Omental fat pad (tissue), 3 donors: ENCODE measurements at regions not wholly inside any gene's neighbourhood (a gene's known extent, or its start where the extent isn't known, plus 50 kb on each side); places are given as distances from the start of the nearest gene placed in this dataset.
"Not testable (repeated sequence)": the region's sequence is repeated elsewhere in the genome, so short reads cannot be mapped to it uniquely, and the experiment has no call there.

Experiments used
- ATAC-seq: fragments of 150-250 bp; one replicate; pipeline ENCODE4 v1.9.1; 2016; ENCODE audit warnings: mild to moderate bottlenecking, moderate library complexity; ENCODE audit not compliant: low FRiP score
- DNase-seq: peaks from one replicate; pipeline ENCODE4 v3.0.0-alpha.2; 2019; ENCODE audit warnings: low spot score
- TF ChIP-seq, protein P1 (sequence below), 3 donors: fragments of 450-650 bp; IDR thresholded peaks; one replicate each; pipeline ENCODE4 v1.5.1; 2016 to 2017; ENCODE audit warnings: antibody characterized with exemption in 3 of 3, mild to moderate bottlenecking in 3 of 3, moderate library complexity in 2 of 3

DNA sequence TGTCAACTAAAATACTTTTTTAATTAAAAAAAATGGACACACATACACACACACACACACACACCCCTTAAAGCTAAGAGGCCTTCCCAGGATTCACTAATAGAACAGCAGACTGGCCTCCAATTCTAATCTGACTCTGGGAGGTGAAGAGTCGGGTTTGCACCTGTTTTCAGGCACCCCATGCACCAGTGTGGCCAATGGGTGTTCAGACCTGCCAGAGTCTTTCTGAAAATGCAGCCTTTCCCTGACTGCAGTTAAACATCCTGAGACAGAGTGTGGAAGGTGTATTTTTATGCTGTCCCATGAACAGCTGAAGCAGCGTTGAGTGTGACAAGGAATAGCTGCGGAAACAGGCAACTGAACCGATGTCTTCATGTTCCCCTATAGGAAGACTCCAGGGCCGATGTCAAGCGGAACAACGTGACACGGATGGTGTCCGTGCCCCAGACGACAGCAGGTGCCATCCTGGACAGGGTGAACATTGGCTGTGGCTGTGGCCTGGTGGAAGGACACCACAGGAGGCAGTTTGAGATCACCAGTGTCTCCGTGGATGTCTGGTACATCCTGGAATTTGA is 74.6 kb upstream of the LYZL2 start:
- TF ChIP-seq, protein P1, sequence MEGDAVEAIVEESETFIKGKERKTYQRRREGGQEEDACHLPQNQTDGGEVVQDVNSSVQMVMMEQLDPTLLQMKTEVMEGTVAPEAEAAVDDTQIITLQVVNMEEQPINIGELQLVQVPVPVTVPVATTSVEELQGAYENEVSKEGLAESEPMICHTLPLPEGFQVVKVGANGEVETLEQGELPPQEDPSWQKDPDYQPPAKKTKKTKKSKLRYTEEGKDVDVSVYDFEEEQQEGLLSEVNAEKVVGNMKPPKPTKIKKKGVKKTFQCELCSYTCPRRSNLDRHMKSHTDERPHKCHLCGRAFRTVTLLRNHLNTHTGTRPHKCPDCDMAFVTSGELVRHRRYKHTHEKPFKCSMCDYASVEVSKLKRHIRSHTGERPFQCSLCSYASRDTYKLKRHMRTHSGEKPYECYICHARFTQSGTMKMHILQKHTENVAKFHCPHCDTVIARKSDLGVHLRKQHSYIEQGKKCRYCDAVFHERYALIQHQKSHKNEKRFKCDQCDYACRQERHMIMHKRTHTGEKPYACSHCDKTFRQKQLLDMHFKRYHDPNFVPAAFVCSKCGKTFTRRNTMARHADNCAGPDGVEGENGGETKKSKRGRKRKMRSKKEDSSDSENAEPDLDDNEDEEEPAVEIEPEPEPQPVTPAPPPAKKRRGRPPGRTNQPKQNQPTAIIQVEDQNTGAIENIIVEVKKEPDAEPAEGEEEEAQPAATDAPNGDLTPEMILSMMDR (IDR thresholded peaks at IDR 0.05), result no peak
- no peak for ATAC-seq

DNA sequence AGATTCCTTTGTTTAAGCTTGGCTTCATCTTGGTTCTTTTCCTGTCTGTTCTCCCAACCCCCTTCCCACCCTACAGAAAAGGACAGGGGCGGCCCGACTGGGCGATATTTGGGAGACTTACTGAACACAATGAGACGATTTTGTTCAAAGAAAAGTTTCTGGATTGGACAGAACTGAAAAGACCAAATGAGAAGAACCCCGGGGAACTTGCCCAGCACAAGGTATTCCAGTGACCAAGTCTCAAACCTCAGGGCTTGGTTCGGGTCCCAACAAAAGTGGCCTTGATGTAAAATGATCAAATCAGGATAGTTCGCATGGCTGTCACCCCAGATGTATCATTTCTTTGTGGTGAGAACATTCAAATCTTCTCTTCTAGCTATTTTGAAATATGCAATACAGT is 73.9 kb upstream of the LYZL2 start:
- not testable (repeated sequence) for ATAC-seq, DNase-seq

More for the DNA sequence above, 74.6 kb upstream of the LYZL2 start:
- DNase-seq, result no peak

DNA sequence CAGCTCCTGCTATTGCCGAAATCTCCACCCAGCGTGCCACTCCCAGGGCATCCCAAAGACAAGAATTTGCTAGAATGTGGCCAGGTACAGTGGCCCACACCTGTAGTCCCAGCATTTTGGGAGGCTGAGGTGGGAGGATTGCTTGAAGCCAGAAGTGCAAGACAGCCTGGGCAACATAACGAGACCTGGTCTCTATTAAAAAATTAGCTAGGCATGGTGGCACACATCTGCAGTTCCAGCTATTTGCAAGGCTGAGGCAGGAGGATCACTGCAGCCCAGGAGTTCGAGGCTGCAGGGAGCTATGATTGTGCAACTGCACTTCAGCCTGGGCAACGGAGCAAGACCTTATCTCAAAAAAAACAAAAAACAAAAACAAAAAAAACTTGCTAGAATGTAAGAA is 73.3 kb upstream of the LYZL2 start:
- TF ChIP-seq, protein P1 (IDR thresholded peaks at IDR 0.05), result no peak
- ATAC-seq, result no peak
- no peak for DNase-seq

DNA sequence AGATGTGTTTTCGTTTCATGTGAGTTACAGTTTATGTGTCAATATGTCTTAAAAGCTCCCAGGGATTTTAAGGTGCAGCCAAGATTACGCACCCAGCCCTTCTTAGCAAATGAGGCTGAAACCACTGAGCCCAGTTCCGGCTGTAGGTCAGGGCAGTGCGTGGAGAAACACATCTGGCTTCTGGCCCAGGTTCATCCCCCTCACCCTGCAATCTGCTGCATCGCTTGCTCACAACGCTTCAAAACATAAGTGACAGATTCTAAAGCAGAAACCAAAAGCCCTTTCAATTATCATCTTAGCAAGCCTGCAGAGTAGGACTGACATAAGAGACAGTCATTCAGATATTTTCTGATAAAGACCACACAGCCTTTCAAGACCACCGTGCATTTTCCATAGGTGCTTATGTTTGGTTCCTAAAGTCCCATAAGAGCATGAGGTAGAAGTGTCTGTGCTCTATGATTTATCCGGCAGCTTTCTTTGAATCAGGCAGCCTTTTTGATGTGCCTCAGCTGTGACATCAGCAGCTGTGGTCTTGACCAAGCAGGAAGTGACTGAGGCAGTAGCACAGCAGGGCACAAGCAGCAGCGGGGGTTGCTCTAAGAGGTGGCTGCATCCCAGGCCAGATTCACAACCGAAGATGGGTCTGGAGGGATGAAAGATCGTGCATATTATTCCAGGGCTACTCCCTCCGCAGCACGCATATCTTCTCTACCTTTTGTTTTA is 72.1 kb upstream of the LYZL2 start:
- peak; percentile 52 for ATAC-seq
- no peak for DNase-seq
- TF ChIP-seq, protein P1 (IDR thresholded peaks at IDR 0.05), result no peak

DNA sequence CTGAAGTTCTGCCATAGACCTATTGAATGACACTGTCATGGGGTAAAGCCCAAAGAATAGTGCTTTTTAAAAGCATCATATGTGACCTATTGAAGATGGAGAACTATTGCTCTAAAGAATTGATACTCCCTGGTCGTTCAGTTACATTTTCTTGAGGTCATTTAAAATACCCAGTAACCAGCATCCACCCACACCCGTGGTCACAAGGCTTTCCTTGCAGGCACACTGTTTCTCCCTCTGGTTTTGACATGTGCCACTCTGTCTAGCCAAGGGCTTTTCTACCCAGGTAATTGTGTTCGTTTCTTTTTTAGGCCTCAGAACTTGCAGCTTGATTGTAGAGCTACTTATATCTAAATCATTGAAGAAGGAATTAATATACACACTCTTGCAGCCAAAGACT is 68.3 kb upstream of the LYZL2 start:
- DNase-seq, result no peak
- ATAC-seq, result no peak
- TF ChIP-seq, protein P1 (IDR thresholded peaks at IDR 0.05), result no peak

DNA sequence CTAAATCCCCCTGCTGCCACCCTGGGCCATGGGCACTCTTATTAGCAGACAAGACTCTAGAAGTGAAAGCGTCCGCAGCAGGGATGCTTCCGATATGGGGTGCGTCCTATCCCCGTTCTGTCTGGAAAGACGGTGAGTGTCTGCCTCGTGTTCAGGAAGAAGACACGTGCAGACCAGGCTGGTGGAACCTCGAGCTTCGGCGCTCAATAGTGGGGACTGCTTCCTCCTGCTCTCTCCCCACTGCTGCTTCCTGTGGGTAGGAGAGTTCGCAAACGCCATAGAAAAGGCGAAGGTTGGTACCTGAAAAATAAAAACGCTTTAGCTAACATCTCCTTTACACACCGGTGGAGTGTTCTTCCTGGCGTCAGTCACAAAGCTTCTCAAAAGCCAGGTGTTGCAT is 67.7 kb upstream of the LYZL2 start:
- not testable (repeated sequence) for DNase-seq, ATAC-seq

DNA sequence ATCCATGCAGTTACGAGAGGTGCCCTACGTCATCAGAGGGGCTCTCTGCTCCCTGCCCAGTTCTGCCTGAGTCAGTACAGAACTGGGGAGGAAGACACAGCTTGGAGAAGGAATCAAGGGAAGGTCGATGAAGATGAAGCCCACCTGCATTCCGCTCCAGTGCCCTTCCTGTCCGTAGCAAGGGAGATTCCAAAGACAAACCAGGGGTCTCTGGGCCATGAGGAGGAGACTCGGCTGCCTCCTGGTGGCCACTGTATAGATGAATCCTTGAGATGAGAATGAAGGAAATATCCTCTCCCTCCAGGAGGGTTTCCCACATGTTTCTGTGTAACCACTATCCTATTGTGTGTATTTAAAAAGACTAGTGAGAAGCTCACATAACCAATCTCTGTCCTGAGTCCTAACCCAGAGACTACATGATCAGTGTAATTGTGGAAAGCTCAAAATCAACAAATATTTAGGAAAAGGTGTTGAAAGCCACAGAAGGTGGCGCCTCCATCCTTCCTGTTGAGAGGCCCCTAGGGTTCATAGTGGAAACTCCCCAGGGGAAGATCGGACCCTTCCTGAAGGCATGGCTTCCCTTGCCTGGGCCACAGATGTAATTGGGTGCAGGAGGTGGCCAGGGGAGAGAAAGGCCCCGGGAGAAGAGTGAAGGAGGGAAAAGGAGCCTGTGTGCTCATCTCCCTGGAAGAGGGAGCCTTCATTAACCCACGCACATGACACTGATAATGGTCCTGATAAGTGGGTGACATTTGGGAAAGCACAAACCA is 67.0 kb upstream of the LYZL2 start:
- not testable (repeated sequence) for ATAC-seq, DNase-seq

DNA sequence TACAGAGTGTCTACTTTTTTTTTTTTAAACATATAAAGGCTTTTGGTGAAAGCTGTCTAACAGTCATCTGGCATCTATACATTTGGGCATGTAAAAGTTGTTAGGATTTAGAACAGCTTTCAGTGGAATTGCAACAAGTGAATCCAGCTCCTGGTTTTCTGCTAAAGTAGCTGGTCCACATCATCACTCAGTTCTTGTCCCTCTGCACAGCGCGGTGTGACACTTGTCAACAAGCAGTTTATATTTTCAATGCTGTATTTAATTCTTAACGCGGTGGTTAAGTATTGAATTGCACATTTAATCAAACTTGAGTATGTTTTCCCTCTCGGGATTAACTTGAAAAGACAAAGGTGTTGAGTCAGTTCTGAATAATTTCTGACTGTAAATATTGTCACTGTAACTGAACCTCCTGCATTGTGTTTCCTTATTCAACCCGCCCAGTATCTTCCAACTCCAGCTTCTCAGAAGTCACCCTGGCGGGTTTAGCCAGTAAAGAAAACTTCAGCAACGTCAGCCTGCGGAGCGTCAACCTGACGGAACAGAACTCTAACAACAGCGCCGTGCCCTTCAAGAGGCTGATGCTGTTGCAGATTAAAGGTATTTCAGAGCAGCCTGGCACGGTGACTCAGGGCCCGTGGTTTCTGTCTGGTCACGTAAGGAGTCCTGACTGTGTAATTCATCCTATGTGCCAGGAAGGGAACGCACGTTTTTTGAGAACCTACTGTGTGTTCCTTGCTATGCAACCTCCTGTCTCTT is 66.1 kb upstream of the LYZL2 start:
- not testable (repeated sequence) for DNase-seq, ATAC-seq
